ENCODE measurements at regions not wholly inside any gene's neighbourhood (a gene's known extent, or its start where the extent isn't known, plus 50 kb on each side); places are given as distances from the start of the nearest gene placed in this dataset.

GRCh38 chr1:201719812-201720521 lies 109.0 kb upstream of the IPO9 start:
- TF ChIP-seq CTCF (IDR thresholded peaks at IDR 0.05; ENCODE audit: insufficient read depth, low read length, poor library complexity, severe bottlenecking), result no peak
- DNase-seq (ENCODE audit: low read depth), result no peak
- no peak overlapping the region for H3K4me3 ChIP-seq (ENCODE audit: low read depth, low read length)
- no peaks in the 10 kb centered on the region for H3K36me3 ChIP-seq (ENCODE audit: control insufficient read depth, insufficient read depth, low read length)
- no peaks in the 10 kb centered on the region for H3K27me3 ChIP-seq (ENCODE audit: control insufficient read depth, insufficient read depth, low read length)

- Histone ChIP-seq H3K27me3 (ENCODE audit: control insufficient read depth, insufficient read depth, low read length) (no peaks in the 10 kb centered on the region), H3K4me3 (ENCODE audit: low read depth, low read length) (no peak overlapping the region), H3K36me3 (ENCODE audit: control insufficient read depth, insufficient read depth, low read length) (no peaks in the 10 kb centered on the region)
- no peak for TF ChIP-seq CTCF (IDR thresholded peaks at IDR 0.05; ENCODE audit: insufficient read depth, low read length, poor library complexity, severe bottlenecking)
- DNase-seq (ENCODE audit: low read depth), result no peak
Observed at GRCh38 chr1:201720522-201720844, 108.5 kb upstream of the IPO9 start.

- Histone ChIP-seq H3K4me3 (ENCODE audit: low read depth, low read length) (no peak overlapping the region), H3K36me3 (ENCODE audit: control insufficient read depth, insufficient read depth, low read length) (no peaks in the 10 kb centered on the region), H3K27me3 (ENCODE audit: control insufficient read depth, insufficient read depth, low read length) (no peaks in the 10 kb centered on the region)
- TF ChIP-seq CTCF (IDR thresholded peaks at IDR 0.05; ENCODE audit: insufficient read depth, low read length, poor library complexity, severe bottlenecking), result no peak
- DNase-seq (ENCODE audit: low read depth), result no peak
Observed at GRCh38 chr1:201721082-201722049, 107.6 kb upstream of the IPO9 start.

GRCh38 chr1:201724039-201724765 lies 104.8 kb upstream of the IPO9 start:
- no peaks in the 10 kb centered on the region for H3K27me3 ChIP-seq (ENCODE audit: control insufficient read depth, insufficient read depth, low read length)
- TF ChIP-seq CTCF (IDR thresholded peaks at IDR 0.05; ENCODE audit: insufficient read depth, low read length, poor library complexity, severe bottlenecking), result no peak
- no peaks in the 10 kb centered on the region for H3K36me3 ChIP-seq (ENCODE audit: control insufficient read depth, insufficient read depth, low read length)
- H3K4me3 ChIP-seq (ENCODE audit: low read depth, low read length), result no peak overlapping the region
- DNase-seq (ENCODE audit: low read depth), result no peak

GRCh38 chr1:201724766-201725118 lies 104.2 kb upstream of the IPO9 start:
- Histone ChIP-seq H3K4me3 (ENCODE audit: low read depth, low read length) (no peak overlapping the region), H3K27me3 (ENCODE audit: control insufficient read depth, insufficient read depth, low read length) (no peaks in the 10 kb centered on the region), H3K36me3 (ENCODE audit: control insufficient read depth, insufficient read depth, low read length) (no peaks in the 10 kb centered on the region)
- no peak for TF ChIP-seq CTCF (IDR thresholded peaks at IDR 0.05; ENCODE audit: insufficient read depth, low read length, poor library complexity, severe bottlenecking)
- no peak for DNase-seq (ENCODE audit: low read depth)

Measured in kidney epithelial cell (primary cell).